PC-9 (cell line): ENCODE measurements at regions not wholly inside any gene's neighbourhood (a gene's known extent, or its start where the extent isn't known, plus 50 kb on each side); places are given as distances from the start of the nearest gene placed in this dataset.

ENCODE experiments used
- BruUV-seq: library from RNA; stranded (reverse); fragments of 400-500 nt; replicated peaks from 2 replicates; lab custom pipeline; 2021; lab: Mats Ljungman, UMichigan
- CTCF ChIA-PET: fragments of 300-600 bp; sonication (Branson Sonifier 250); formaldehyde crosslinking; loops from one replicate; lab custom pipeline; 2022; ENCODE audit warnings: antibody characterized with exemption; lab: Charles Lee
- POLR2A ChIA-PET: fragments of 300-600 bp; sonication (Branson Sonifier 250); formaldehyde crosslinking; loops from one replicate; lab custom pipeline; 2022; ENCODE audit warnings: antibody characterized with exemption; ENCODE audit not compliant: unreplicated experiment; lab: Charles Lee
- DNase-seq, 2 experiments: peaks; one replicate each; pipeline versions ENCODE4 v3.0.0 to v3.0.0-alpha.2; 2015 to 2022; ENCODE audit warnings: mixed read lengths in 1 of 2
- H2AFZ ChIP-seq: fragments of 200-600 bp; sonication (generic); 2 replicates; pipeline ENCODE4 v1.8.1; 2017; ENCODE audit warnings: antibody characterized with exemption
- H3F3A ChIP-seq: fragments of 200-600 bp; sonication (generic); 2 replicates; pipeline ENCODE4 v1.8.1; 2017; ENCODE audit warnings: antibody characterized with exemption, mild to moderate bottlenecking, low read depth; ENCODE audit not compliant: insufficient read depth
- H3K27ac ChIP-seq: fragments of 200-600 bp; sonication (generic); 2 replicates; pipeline ENCODE4 v1.6.1; 2016; ENCODE audit warnings: mixed run types
- H3K27me3 ChIP-seq: fragments of 200-600 bp; sonication (generic); 2 replicates; pipeline ENCODE4 v1.6.1; 2016; ENCODE audit warnings: low read depth, mixed run types; ENCODE audit not compliant: insufficient read depth
- H3K36me3 ChIP-seq: fragments of 200-600 bp; sonication (generic); 2 replicates; pipeline ENCODE4 v1.6.1; 2016; ENCODE audit warnings: low read depth, mixed run types
- H3K4me1 ChIP-seq: fragments of 200-600 bp; sonication (generic); replicated peaks from 2 replicates; pipeline ENCODE4 v1.6.1; 2016; ENCODE audit warnings: mixed run types; ENCODE audit not compliant: insufficient read depth
- H3K4me2 ChIP-seq: fragments of 200-600 bp; sonication (generic); 2 replicates; pipeline ENCODE4 v1.6.1; 2017; ENCODE audit warnings: mixed run types
- H3K4me3 ChIP-seq: fragments of 200-600 bp; sonication (generic); 2 replicates; pipeline ENCODE4 v1.6.1; 2016; ENCODE audit warnings: mixed run types
- H3K79me2 ChIP-seq: fragments of 200-600 bp; sonication (generic); 2 replicates; pipeline ENCODE4 v1.6.1; 2017; ENCODE audit warnings: low read depth, mixed run types
- H3K9me2 ChIP-seq: fragments of 200-600 bp; sonication (generic); 2 replicates; pipeline ENCODE4 v1.8.1; 2017; ENCODE audit warnings: mild to moderate bottlenecking; ENCODE audit not compliant: insufficient read depth
- H3K9me3 ChIP-seq: fragments of 200-600 bp; sonication (generic); 2 replicates; pipeline ENCODE4 v1.8.1; 2016; ENCODE audit warnings: low read depth; ENCODE audit not compliant: insufficient read depth
- H4K20me1 ChIP-seq: fragments of 200-600 bp; sonication (generic); 2 replicates; pipeline ENCODE4 v1.8.1; 2017; ENCODE audit not compliant: insufficient read depth
- EZH2 ChIP-seq: fragments of 200-600 bp; sonication (generic); IDR thresholded peaks from 2 replicates; pipeline ENCODE4 v1.8.0; 2017; ENCODE audit warnings: antibody characterized with exemption, low read depth
- intact Hi-C: fragments of 100-400 bp; cut with micrococcal nuclease; formaldehyde crosslinking; loops from one replicate; pipeline ENCODE4 v1.10.0; 2022; ENCODE audit not compliant: unreplicated experiment
- TF ChIP-seq, protein P1 (sequence below): fragments of 200-600 bp; sonication (generic); conservative IDR thresholded peaks from 2 replicates; pipeline ENCODE4 v1.6.1; 2017; ENCODE audit warnings: mixed run types, antibody characterized with exemption, mild to moderate bottlenecking, moderate library complexity

DNA sequence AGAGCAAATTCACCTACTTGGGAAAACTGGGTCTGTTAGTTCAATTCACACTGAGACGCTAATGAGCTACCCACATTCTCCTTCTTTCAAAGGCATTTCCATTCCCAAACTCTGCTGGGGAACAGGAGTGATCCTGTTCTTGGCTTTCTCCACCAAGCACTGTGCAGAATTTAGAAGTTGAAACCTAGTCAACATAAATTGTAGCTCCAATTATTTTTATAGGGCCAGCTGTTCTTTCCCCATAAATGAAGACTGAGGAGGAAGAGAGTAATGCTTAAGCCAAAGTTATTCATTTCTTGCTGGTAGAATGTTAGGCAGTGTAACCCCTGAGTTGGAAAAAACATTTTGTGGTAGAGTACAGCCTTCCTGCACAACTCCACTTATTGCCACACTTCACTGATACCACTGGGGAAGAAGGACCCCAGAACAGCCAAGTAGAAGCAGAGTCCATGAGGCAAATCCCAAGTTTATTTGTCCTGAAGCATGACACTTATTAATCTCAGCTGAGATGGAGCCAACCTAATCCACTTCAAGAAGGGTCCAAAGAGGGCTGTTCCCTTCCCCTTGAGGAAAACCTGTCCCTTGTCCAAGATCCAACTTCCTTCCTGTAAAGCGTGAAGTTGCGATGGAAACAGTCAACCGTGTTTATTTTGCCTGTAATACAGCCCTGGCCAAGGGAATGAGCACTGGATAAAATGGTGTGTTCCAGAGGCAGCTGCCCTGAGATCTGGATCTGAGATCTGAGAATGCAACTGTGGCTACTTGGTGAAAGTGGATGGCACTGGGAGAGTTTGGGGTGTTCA, 151.8 kb downstream of the TBX5 start:
- no peak overlapping the region for H3K27ac ChIP-seq

DNA sequence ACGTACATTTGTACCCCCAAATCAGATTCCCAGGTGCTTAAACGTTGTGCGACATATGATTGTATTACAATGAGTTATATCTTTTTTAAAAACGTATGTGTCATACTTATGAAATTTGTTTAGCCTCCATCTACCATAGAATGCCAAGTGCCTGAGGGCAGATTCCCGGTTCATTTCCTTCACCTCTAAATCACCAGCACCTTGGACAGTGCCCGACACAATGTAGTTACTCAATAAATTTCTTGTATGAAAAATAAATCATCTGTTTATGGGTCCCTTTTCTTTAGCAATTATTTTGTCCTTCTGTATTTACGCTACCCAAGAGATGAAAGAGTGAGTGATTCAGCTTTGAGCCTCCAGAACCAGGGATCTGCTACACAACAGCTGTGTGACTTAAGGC, 157.4 kb downstream of the TBX5 start:
- intact Hi-C loops, result no loop called here
- H3K9me3 ChIP-seq, result no peaks in the 10 kb centered on the region
- TF ChIP-seq EZH2, result no peak
- TF ChIP-seq, protein P1, sequence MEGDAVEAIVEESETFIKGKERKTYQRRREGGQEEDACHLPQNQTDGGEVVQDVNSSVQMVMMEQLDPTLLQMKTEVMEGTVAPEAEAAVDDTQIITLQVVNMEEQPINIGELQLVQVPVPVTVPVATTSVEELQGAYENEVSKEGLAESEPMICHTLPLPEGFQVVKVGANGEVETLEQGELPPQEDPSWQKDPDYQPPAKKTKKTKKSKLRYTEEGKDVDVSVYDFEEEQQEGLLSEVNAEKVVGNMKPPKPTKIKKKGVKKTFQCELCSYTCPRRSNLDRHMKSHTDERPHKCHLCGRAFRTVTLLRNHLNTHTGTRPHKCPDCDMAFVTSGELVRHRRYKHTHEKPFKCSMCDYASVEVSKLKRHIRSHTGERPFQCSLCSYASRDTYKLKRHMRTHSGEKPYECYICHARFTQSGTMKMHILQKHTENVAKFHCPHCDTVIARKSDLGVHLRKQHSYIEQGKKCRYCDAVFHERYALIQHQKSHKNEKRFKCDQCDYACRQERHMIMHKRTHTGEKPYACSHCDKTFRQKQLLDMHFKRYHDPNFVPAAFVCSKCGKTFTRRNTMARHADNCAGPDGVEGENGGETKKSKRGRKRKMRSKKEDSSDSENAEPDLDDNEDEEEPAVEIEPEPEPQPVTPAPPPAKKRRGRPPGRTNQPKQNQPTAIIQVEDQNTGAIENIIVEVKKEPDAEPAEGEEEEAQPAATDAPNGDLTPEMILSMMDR, result no peak
- no peaks in the 10 kb centered on the region for H3K79me2 ChIP-seq
- H3K27ac ChIP-seq, result no peak overlapping the region
- no peaks in the 10 kb centered on the region for H4K20me1 ChIP-seq
- ChIA-PET CTCF (no interaction called here), POLR2A (no interaction called here)
- no peaks in the 10 kb centered on the region for H3K27me3 ChIP-seq
- H3K36me3 ChIP-seq, result no peaks in the 10 kb centered on the region
- no peaks in the 10 kb centered on the region for H3K9me2 ChIP-seq
- H3K4me3 ChIP-seq, result no peak overlapping the region
- H3K4me2 ChIP-seq, result no peak overlapping the region
- no peaks in the 10 kb centered on the region for H3K4me1 ChIP-seq
- no TSS peak for BruUV-seq
- no peak for DNase-seq
- no peaks in the 10 kb centered on the region for H3F3A ChIP-seq
- H2AFZ ChIP-seq, result no peak overlapping the region

More for the DNA sequence above, 151.8 kb downstream of the TBX5 start:
- no peaks in the 10 kb centered on the region for H4K20me1 ChIP-seq
- no peak for DNase-seq
- no peaks in the 10 kb centered on the region; the same call in 1 of the 2 replicates for H3K9me2 ChIP-seq
- no peak overlapping the region for H3K4me3 ChIP-seq
- no peak overlapping the region for H3K4me2 ChIP-seq
- H3K36me3 ChIP-seq, result no peaks in the 10 kb centered on the region
- no peaks in the 10 kb centered on the region for H3K79me2 ChIP-seq
- ChIA-PET CTCF (no interaction called here), POLR2A (no interaction called here)
- no peaks in the 10 kb centered on the region for H3K9me3 ChIP-seq
- H3F3A ChIP-seq, result no peaks in the 10 kb centered on the region
- intact Hi-C loops, result no loop called here
- H3K4me1 ChIP-seq, result no peaks in the 10 kb centered on the region
- BruUV-seq, result no TSS peak
- H3K27me3 ChIP-seq, result 0 out of 2 replicates have a peak, but pooled peaks cover 5% of the 10 kb centered on the region
- TF ChIP-seq, protein P1, result no peak
- TF ChIP-seq EZH2, result no peak
- no peak overlapping the region for H2AFZ ChIP-seq

DNA sequence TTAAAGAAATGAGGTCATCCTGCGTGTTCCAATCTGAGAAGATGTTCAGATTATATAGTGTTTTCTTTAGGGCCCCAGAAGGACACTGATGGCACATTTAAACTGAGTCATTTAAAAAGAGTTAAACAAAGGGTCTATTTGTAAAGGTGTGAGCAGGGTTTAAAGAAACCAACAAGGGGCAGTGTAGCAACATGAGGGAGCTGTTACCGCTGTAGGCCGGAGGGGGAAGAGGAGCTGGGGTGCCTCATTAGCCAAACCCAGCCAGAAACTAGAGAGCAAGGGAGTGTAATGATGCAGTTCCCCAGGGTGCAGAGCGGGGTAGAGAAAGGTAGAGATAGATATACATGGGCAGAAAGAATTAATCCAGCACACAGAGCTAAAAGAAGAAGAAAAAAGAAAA, 160.4 kb downstream of the TBX5 start:
- Histone ChIP-seq H3K4me3 (no peak overlapping the region), H3K9me3 (no peaks in the 10 kb centered on the region), H3K36me3 (no peaks in the 10 kb centered on the region), H2AFZ (no peak overlapping the region), H3F3A (no peaks in the 10 kb centered on the region), H4K20me1 (no peaks in the 10 kb centered on the region), H3K4me2 (no peak overlapping the region), H3K27ac (no peak overlapping the region), H3K27me3 (peaks cover 2% of the 10 kb centered on the region), H3K9me2 (no peaks in the 10 kb centered on the region), H3K4me1 (no peaks in the 10 kb centered on the region), H3K79me2 (no peaks in the 10 kb centered on the region)
- no peak for DNase-seq
- ChIA-PET POLR2A (no interaction called here), CTCF (no interaction called here)
- no peak for TF ChIP-seq EZH2
- TF ChIP-seq, protein P1, result no peak
- BruUV-seq, result no TSS peak
- intact Hi-C loops, result no loop called here
